ENCODE measurements at regions not wholly inside any gene's neighbourhood (a gene's known extent, or its start where the extent isn't known, plus 50 kb on each side); places are given as distances from the start of the nearest gene placed in this dataset.
"Not testable (repeated sequence)": the region's sequence is repeated elsewhere in the genome, so short reads cannot be mapped to it uniquely, and the experiment has no call there.

GRCh38 chr21:15449556-15449955 lies 280.2 kb upstream of the USP25 start:
- no peaks in the 10 kb centered on the region for H4K20me1 ChIP-seq (ENCODE audit: low read length)
- H3K4me2 ChIP-seq (ENCODE audit: low read length), result no peak overlapping the region
- no peak for TF ChIP-seq EZH2 (IDR thresholded peaks at IDR 0.05; ENCODE audit: low read length, unreplicated experiment)
- TF ChIP-seq CTCF (conservative IDR thresholded peaks at IDR 0.05; ENCODE audit: low read depth, low read length), result no peak
- no peak for TF ChIP-seq EZH2phosphoT487 (IDR thresholded peaks at IDR 0.05; ENCODE audit: borderline replicate concordance, low read length)
- H3K4me1 ChIP-seq (ENCODE audit: insufficient read depth, low read length), result no peaks in the 10 kb centered on the region
- H3K27me3 ChIP-seq (ENCODE audit: low read length), result no peaks in the 10 kb centered on the region
- no peak overlapping the region for H3K4me3 ChIP-seq (ENCODE audit: low read length)
- no TSS peak for BruUV-seq (replicated peaks)
- no peak overlapping the region for H3K27ac ChIP-seq (ENCODE audit: low read length)
- no peaks in the 10 kb centered on the region for H3K36me3 ChIP-seq (ENCODE audit: low read depth, low read length)
- ChIA-PET POLR2A (ENCODE audit: unreplicated experiment) (no interaction called here), CTCF (no interaction called here)
- H3K9me2 ChIP-seq (replicated peaks; ENCODE audit: low read length), result 0 out of 2 replicates have a peak, but pooled peaks cover 6% of the 10 kb centered on the region
- no peaks in the 10 kb centered on the region for H3K9me3 ChIP-seq (ENCODE audit: low read length)
- H2AFZ ChIP-seq (ENCODE audit: low read length), result no peak overlapping the region
- H3F3A ChIP-seq (ENCODE audit: low read length, unreplicated experiment), result no peaks in the 10 kb centered on the region
- intact Hi-C loops (cut with micrococcal nuclease), result no loop called here
- no peak for DNase-seq
- H3K79me2 ChIP-seq (ENCODE audit: low read length), result no peaks in the 10 kb centered on the region
- H3K9ac ChIP-seq (ENCODE audit: low read length), result no peak overlapping the region
- ATAC-seq, result no peak

GRCh38 chr21:15453261-15453660 lies 276.5 kb upstream of the USP25 start:
- H3K27me3 ChIP-seq (ENCODE audit: low read length), result no peaks in the 10 kb centered on the region
- H3K27ac ChIP-seq (ENCODE audit: low read length), result no peak overlapping the region
- H3F3A ChIP-seq (ENCODE audit: low read length, unreplicated experiment), result no peaks in the 10 kb centered on the region
- H3K9me3 ChIP-seq (ENCODE audit: low read length), result no peaks in the 10 kb centered on the region
- CTCF ChIA-PET, result no interaction called here
- H3K36me3 ChIP-seq (ENCODE audit: low read depth, low read length), result no peaks in the 10 kb centered on the region
- no peaks in the 10 kb centered on the region for H3K4me1 ChIP-seq (ENCODE audit: insufficient read depth, low read length)
- H4K20me1 ChIP-seq (ENCODE audit: low read length), result no peaks in the 10 kb centered on the region
- no TSS peak for BruUV-seq (replicated peaks)
- H3K4me2 ChIP-seq (ENCODE audit: low read length), result no peak overlapping the region
- no peak for TF ChIP-seq EZH2phosphoT487 (IDR thresholded peaks at IDR 0.05; ENCODE audit: borderline replicate concordance, low read length)
- TF ChIP-seq CTCF (conservative IDR thresholded peaks at IDR 0.05; ENCODE audit: low read depth, low read length), result no peak
- no peak for TF ChIP-seq EZH2 (IDR thresholded peaks at IDR 0.05; ENCODE audit: low read length, unreplicated experiment)
- no peaks in the 10 kb centered on the region for H3K79me2 ChIP-seq (ENCODE audit: low read length)
- 0 out of 2 replicates have a peak, but pooled peaks cover 10% of the 10 kb centered on the region for H3K9me2 ChIP-seq (replicated peaks; ENCODE audit: low read length)
- no peak overlapping the region for H3K4me3 ChIP-seq (ENCODE audit: low read length)
- H2AFZ ChIP-seq (ENCODE audit: low read length), result no peak overlapping the region
- POLR2A ChIA-PET (ENCODE audit: unreplicated experiment), result no interaction called here
- DNase-seq, result no peak
- no peak for ATAC-seq
- intact Hi-C loops (cut with micrococcal nuclease), result no loop called here
- H3K9ac ChIP-seq (ENCODE audit: low read length), result no peak overlapping the region

- intact Hi-C loops (cut with micrococcal nuclease); H4K20me1 ChIP-seq (ENCODE audit: low read length); DNase-seq; H3K4me1 ChIP-seq (ENCODE audit: insufficient read depth, low read length); H3K79me2 ChIP-seq (ENCODE audit: low read length); H3K4me3 ChIP-seq (ENCODE audit: low read length); H3K9me3 ChIP-seq (ENCODE audit: low read length); H3F3A ChIP-seq (ENCODE audit: low read length, unreplicated experiment); H3K36me3 ChIP-seq (ENCODE audit: low read depth, low read length); H3K4me2 ChIP-seq (ENCODE audit: low read length); CTCF ChIA-PET; H3K27ac ChIP-seq (ENCODE audit: low read length); H2AFZ ChIP-seq (ENCODE audit: low read length); H3K9me2 ChIP-seq (replicated peaks; ENCODE audit: low read length); H3K9ac ChIP-seq (ENCODE audit: low read length); POLR2A ChIA-PET (ENCODE audit: unreplicated experiment); BruUV-seq (replicated peaks); H3K27me3 ChIP-seq (ENCODE audit: low read length); ATAC-seq: not testable (repeated sequence)
These were observed 276.0 kb upstream of the USP25 start for GRCh38 chr21:15453785-15454184.

- H3K9ac ChIP-seq (ENCODE audit: low read length); intact Hi-C loops (cut with micrococcal nuclease); H3K4me3 ChIP-seq (ENCODE audit: low read length); POLR2A ChIA-PET (ENCODE audit: unreplicated experiment); H3K9me3 ChIP-seq (ENCODE audit: low read length); H3K9me2 ChIP-seq (replicated peaks; ENCODE audit: low read length); H3F3A ChIP-seq (ENCODE audit: low read length, unreplicated experiment); H3K4me2 ChIP-seq (ENCODE audit: low read length); H3K79me2 ChIP-seq (ENCODE audit: low read length); H3K36me3 ChIP-seq (ENCODE audit: low read depth, low read length); H3K27me3 ChIP-seq (ENCODE audit: low read length); DNase-seq; H4K20me1 ChIP-seq (ENCODE audit: low read length); BruUV-seq (replicated peaks); ATAC-seq; H3K4me1 ChIP-seq (ENCODE audit: insufficient read depth, low read length); H3K27ac ChIP-seq (ENCODE audit: low read length); H2AFZ ChIP-seq (ENCODE audit: low read length): not testable (repeated sequence)
- CTCF ChIA-PET, result interaction anchor here (0.8 kb wide), 1 partner anchor 528 kb away, joined by 4 read pairs; no protein-coding TSS in a partner anchor
These were observed 274.9 kb upstream of the USP25 start for GRCh38 chr21:15454931-15455330.

All from PC-3 (cell line).